ENCODE measurements at regions not wholly inside any gene's neighbourhood (a gene's known extent, or its start where the extent isn't known, plus 50 kb on each side); places are given as distances from the start of the nearest gene placed in this dataset.

GRCh38 chr12:92528586-92528985, 174.2 kb upstream of the PLEKHG7 start:
- no peak for DNase-seq

GRCh38 chr12:92528097-92528496, 174.7 kb upstream of the PLEKHG7 start:
- DNase-seq: no peak

- DNase-seq: no peak
Observed at GRCh38 chr12:92524489-92524888, 178.3 kb upstream of the PLEKHG7 start.

- no peak for DNase-seq
Observed at GRCh38 chr12:92520511-92520910, 182.3 kb upstream of the PLEKHG7 start.

GRCh38 chr12:92519284-92519683, 183.5 kb upstream of the PLEKHG7 start:
- no peak for DNase-seq

- DNase-seq: no peak
Observed at GRCh38 chr12:92518071-92518470, 184.7 kb upstream of the PLEKHG7 start.

GRCh38 chr12:92516277-92516600, 186.6 kb upstream of the PLEKHG7 start:
- no peak for DNase-seq

GRCh38 chr12:92513231-92513730, 189.5 kb upstream of the PLEKHG7 start:
- no peak for DNase-seq

GRCh38 chr12:92511786-92512185, 191.0 kb upstream of the PLEKHG7 start:
- no peak for DNase-seq

- DNase-seq: no peak
Observed at GRCh38 chr12:92509156-92509738, 193.5 kb upstream of the PLEKHG7 start.

GRCh38 chr12:92506891-92507290, 195.9 kb upstream of the PLEKHG7 start:
- DNase-seq: no peak

GRCh38 chr12:92506460-92506859, 196.3 kb upstream of the PLEKHG7 start:
- DNase-seq: peak; percentile 2

- DNase-seq: no peak
Observed at GRCh38 chr12:92505254-92506231, 197.2 kb upstream of the PLEKHG7 start.

GRCh38 chr12:92504594-92504981, 198.2 kb upstream of the PLEKHG7 start:
- no peak for DNase-seq

- DNase-seq: no peak
Observed at GRCh38 chr12:92503971-92504593, 198.7 kb upstream of the PLEKHG7 start.

- no peak for DNase-seq
Observed at GRCh38 chr12:92503029-92503931, 199.5 kb upstream of the PLEKHG7 start.

- DNase-seq: no peak
Observed at GRCh38 chr12:92502417-92503028, 200.3 kb upstream of the PLEKHG7 start.

GRCh38 chr12:92496790-92497189, 206.0 kb upstream of the PLEKHG7 start:
- DNase-seq: no peak

GRCh38 chr12:92495108-92495507, 207.7 kb upstream of the PLEKHG7 start:
- no peak for DNase-seq

GRCh38 chr12:92493816-92494215, 209.0 kb upstream of the PLEKHG7 start:
- DNase-seq: no peak

GRCh38 chr12:92492995-92493394, 209.8 kb upstream of the PLEKHG7 start:
- no peak for DNase-seq

GRCh38 chr12:92492291-92492690, 210.5 kb upstream of the PLEKHG7 start:
- no peak for DNase-seq

Measured in NCI-H1436 (cell line).